Neuron (in vitro differentiated cells): ENCODE measurements at regions not wholly inside any gene's neighbourhood (a gene's known extent, or its start where the extent isn't known, plus 50 kb on each side); places are given as distances from the start of the nearest gene placed in this dataset.
A peak's percentile ranks its signal among the peaks of the same experiment; 100 is the strongest.

ENCODE experiments used
- H2AFZ ChIP-seq: one replicate; pipeline ENCODE4 v1.6.1; 2013; ENCODE audit warnings: low read depth, mild to moderate bottlenecking, inconsistent platforms, low read length, moderate library complexity
- H3K27me3 ChIP-seq: one replicate; pipeline ENCODE4 v1.6.1; 2013; ENCODE audit warnings: low read length; ENCODE audit not compliant: insufficient read depth
- H3K36me3 ChIP-seq: one replicate; pipeline ENCODE4 v1.6.1; 2013; ENCODE audit warnings: low read length; ENCODE audit not compliant: insufficient read depth
- H3K4me1 ChIP-seq: one replicate; pipeline ENCODE4 v1.6.1; 2013; ENCODE audit warnings: low read length; ENCODE audit not compliant: insufficient read depth
- H3K4me3 ChIP-seq: 2 replicates; pipeline ENCODE4 v1.5.1; 2013; ENCODE audit warnings: mild to moderate bottlenecking, low read length, moderate library complexity
- H3K9me3 ChIP-seq: one replicate; pipeline ENCODE4 v1.6.1; 2013; ENCODE audit warnings: low read length

GRCh38 chr6:157760137-157760536 lies 62.9 kb upstream of the SNX9 start:
- Histone ChIP-seq H2AFZ (no peak overlapping the region), H3K9me3 (no peaks in the 10 kb centered on the region), H3K27me3 (no peaks in the 10 kb centered on the region), H3K4me3 (no peak overlapping the region), H3K4me1 (peaks cover 20% of the 10 kb centered on the region), H3K36me3 (no peaks in the 10 kb centered on the region)

GRCh38 chr6:157760589-157761330 lies 62.3 kb upstream of the SNX9 start:
- Histone ChIP-seq H3K36me3 (no peaks in the 10 kb centered on the region), H3K4me3 (no peak overlapping the region), H3K4me1 (peaks cover 13% of the 10 kb centered on the region), H3K9me3 (no peaks in the 10 kb centered on the region), H2AFZ (no peak overlapping the region), H3K27me3 (no peaks in the 10 kb centered on the region)

- Histone ChIP-seq H3K4me3 (no peak overlapping the region), H3K9me3 (no peaks in the 10 kb centered on the region), H3K36me3 (no peaks in the 10 kb centered on the region), H2AFZ (no peak overlapping the region), H3K4me1 (peaks cover 13% of the 10 kb centered on the region), H3K27me3 (no peaks in the 10 kb centered on the region)
Observed at GRCh38 chr6:157761331-157761921, 61.6 kb upstream of the SNX9 start.

GRCh38 chr6:157761926-157762325 lies 61.1 kb upstream of the SNX9 start:
- H3K9me3 ChIP-seq, result no peaks in the 10 kb centered on the region
- peaks cover 13% of the 10 kb centered on the region for H3K4me1 ChIP-seq
- H2AFZ ChIP-seq, result no peak overlapping the region
- H3K4me3 ChIP-seq, result no peak overlapping the region
- no peaks in the 10 kb centered on the region for H3K36me3 ChIP-seq
- H3K27me3 ChIP-seq, result no peaks in the 10 kb centered on the region

GRCh38 chr6:157762636-157763035 lies 60.4 kb upstream of the SNX9 start:
- H2AFZ ChIP-seq, result no peak overlapping the region
- H3K36me3 ChIP-seq, result no peaks in the 10 kb centered on the region
- no peaks in the 10 kb centered on the region for H3K9me3 ChIP-seq
- H3K4me3 ChIP-seq, result no peak overlapping the region
- no peaks in the 10 kb centered on the region for H3K27me3 ChIP-seq
- H3K4me1 ChIP-seq, result peaks cover 13% of the 10 kb centered on the region

GRCh38 chr6:157763129-157763903 lies 59.7 kb upstream of the SNX9 start:
- no peaks in the 10 kb centered on the region for H3K36me3 ChIP-seq

GRCh38 chr6:157763904-157764177 lies 59.2 kb upstream of the SNX9 start:
- H3K4me1 ChIP-seq, result peaks cover 13% of the 10 kb centered on the region
- H3K9me3 ChIP-seq, result no peaks in the 10 kb centered on the region
- no peak overlapping the region for H3K4me3 ChIP-seq
- no peaks in the 10 kb centered on the region for H3K27me3 ChIP-seq
- no peaks in the 10 kb centered on the region for H3K36me3 ChIP-seq
- H2AFZ ChIP-seq, result no peak overlapping the region

More at GRCh38 chr6:157763129-157763903, 59.7 kb upstream of the SNX9 start:
- Histone ChIP-seq H3K4me1 (peaks cover 13% of the 10 kb centered on the region), H3K4me3 (no peak overlapping the region), H3K27me3 (no peaks in the 10 kb centered on the region), H2AFZ (no peak overlapping the region), H3K9me3 (no peaks in the 10 kb centered on the region)

GRCh38 chr6:157764178-157765068 lies 58.6 kb upstream of the SNX9 start:
- no peaks in the 10 kb centered on the region for H3K36me3 ChIP-seq
- H3K27me3 ChIP-seq, result no peaks in the 10 kb centered on the region
- no peak overlapping the region for H3K4me3 ChIP-seq
- H2AFZ ChIP-seq, result peak overlapping the region; percentile 14
- peaks cover 13% of the 10 kb centered on the region for H3K4me1 ChIP-seq
- no peaks in the 10 kb centered on the region for H3K9me3 ChIP-seq

- Histone ChIP-seq H3K4me1 (peaks cover 4% of the 10 kb centered on the region), H3K9me3 (no peaks in the 10 kb centered on the region), H3K27me3 (no peaks in the 10 kb centered on the region)
Observed at GRCh38 chr6:157766901-157767774, 55.9 kb upstream of the SNX9 start.

GRCh38 chr6:157767775-157768156 lies 55.3 kb upstream of the SNX9 start:
- no peak overlapping the region for H3K4me3 ChIP-seq
- no peaks in the 10 kb centered on the region for H3K9me3 ChIP-seq
- H3K27me3 ChIP-seq, result no peaks in the 10 kb centered on the region
- peaks cover 4% of the 10 kb centered on the region for H3K4me1 ChIP-seq
- H2AFZ ChIP-seq, result no peak overlapping the region
- H3K36me3 ChIP-seq, result no peaks in the 10 kb centered on the region

More at GRCh38 chr6:157766901-157767774, 55.9 kb upstream of the SNX9 start:
- no peak overlapping the region for H2AFZ ChIP-seq
- no peaks in the 10 kb centered on the region for H3K36me3 ChIP-seq
- no peak overlapping the region for H3K4me3 ChIP-seq

GRCh38 chr6:157768304-157768703 lies 54.7 kb upstream of the SNX9 start:
- no peaks in the 10 kb centered on the region for H3K9me3 ChIP-seq
- no peaks in the 10 kb centered on the region for H3K27me3 ChIP-seq
- H3K36me3 ChIP-seq, result no peaks in the 10 kb centered on the region
- no peak overlapping the region for H2AFZ ChIP-seq
- no peak overlapping the region for H3K4me3 ChIP-seq
- peaks cover 4% of the 10 kb centered on the region for H3K4me1 ChIP-seq

GRCh38 chr6:157768863-157769551 lies 54.0 kb upstream of the SNX9 start:
- Histone ChIP-seq H3K27me3 (no peaks in the 10 kb centered on the region), H2AFZ (no peak overlapping the region), H3K4me3 (no peak overlapping the region), H3K36me3 (no peaks in the 10 kb centered on the region), H3K9me3 (no peaks in the 10 kb centered on the region), H3K4me1 (peaks cover 4% of the 10 kb centered on the region)
